HCT116 (cell line): ENCODE measurements at regions not wholly inside any gene's neighbourhood (a gene's known extent, or its start where the extent isn't known, plus 50 kb on each side); places are given as distances from the start of the nearest gene placed in this dataset.

Experiments
- ATAC-seq: fragments of 200-7000 bp; cut with Tn5 transposase; 2 replicates; pipeline ENCODE4 v1.9.1; 2020; ENCODE audit warnings: mild to moderate bottlenecking, moderate library complexity
- BruUV-seq: library from RNA; stranded (reverse); fragments of 400-500 nt; replicated peaks from 2 replicates; lab custom pipeline; 2021; lab: Mats Ljungman, UMichigan
- CTCF ChIA-PET: fragments of 300-600 bp; sonication (Branson Sonifier 250); formaldehyde crosslinking; loops from one replicate; lab custom pipeline; 2021; ENCODE audit warnings: antibody characterized with exemption; lab: Charles Lee
- POLR2A ChIA-PET: fragments of 300-600, 350-600 bp; sonication (Branson Sonifier 250); formaldehyde crosslinking; loops from one replicate; lab custom pipeline; 2021; ENCODE audit warnings: antibody characterized with exemption; lab: Charles Lee
- RAD21 ChIA-PET, 2 experiments: fragments of 300-600 bp; sonication (Branson Sonifier 250); formaldehyde crosslinking; loops; one replicate each; lab custom pipeline; 2023; ENCODE audit warnings: low total read pairs in 2 of 2; ENCODE audit not compliant: uncharacterized antibody in 2 of 2, unreplicated experiment in 2 of 2, low non-redundant PET in 1 of 2; lab: Charles Lee
- DNase-seq: peaks from one replicate; pipeline ENCODE4 v3.0.0-alpha.2; 2010; ENCODE audit warnings: low read depth, low spot score
- H2AFZ ChIP-seq: fragments of 200-600 bp; shearing (Covaris generic), sonication (generic); 2 replicates; pipeline ENCODE4 v1.6.1; 2017; ENCODE audit warnings: low read depth, mixed run types, mixed read lengths, antibody characterized with exemption, low read length; ENCODE audit not compliant: poor library complexity, severe bottlenecking
- H3K27ac ChIP-seq: 2 replicates; pipeline ENCODE4 v1.5.1; 2012; ENCODE audit warnings: low read depth, low read length
- H3K27me3 ChIP-seq: fragments of 200-600 bp; sonication (generic); 2 replicates; pipeline ENCODE4 v1.6.1; 2016; ENCODE audit warnings: mixed run types, low read length, mixed read lengths; ENCODE audit not compliant: insufficient read depth
- H3K36me3 ChIP-seq, 2 experiments: fragments of 200-500 bp in 1 of 2; fragments of 200-600 bp in 1 of 2; sonication (Bioruptor generic) in 1 of 2; sonication (generic) in 1 of 2; 2 replicates each; pipeline versions ENCODE4 v1.5.1 to v1.6.1; 2014 to 2016; ENCODE audit warnings: low read length in 2 of 2, inconsistent platforms in 1 of 2, mixed read lengths in 1 of 2, mixed run types in 1 of 2; ENCODE audit not compliant: insufficient read depth in 2 of 2, control insufficient read depth in 1 of 2
- H3K4me1 ChIP-seq, 2 experiments: fragments of 200-600 bp in 1 of 2; sonication (generic) in 1 of 2; 2 replicates each; pipeline versions ENCODE4 v1.5.1 to v1.6.1; 2012 to 2017; ENCODE audit warnings: low read length in 2 of 2, inconsistent platforms in 1 of 2, mild to moderate bottlenecking in 1 of 2, mixed read lengths in 1 of 2, mixed run types in 1 of 2, moderate library complexity in 1 of 2; ENCODE audit not compliant: insufficient read depth in 2 of 2, control insufficient read depth in 1 of 2
- H3K4me2 ChIP-seq: fragments of 200-600 bp; sonication (generic); 2 replicates; pipeline ENCODE4 v1.6.1; 2017; ENCODE audit warnings: mixed run types, low read length, mixed read lengths
- H3K4me3 ChIP-seq, 2 experiments: fragments of 200-600 bp in 1 of 2; sonication (generic) in 1 of 2; replicated peaks in 1 of 2; 2 replicates each; pipeline ENCODE4 v1.5.1; 2011 to 2016; ENCODE audit warnings: low read length in 2 of 2, control low read depth in 1 of 2, low read depth in 1 of 2, mild to moderate bottlenecking in 1 of 2, mixed read lengths in 1 of 2, mixed run types in 1 of 2
- H3K79me2 ChIP-seq: fragments of 200-600 bp; sonication (generic); 2 replicates; pipeline ENCODE4 v1.6.1; 2017; ENCODE audit warnings: mild to moderate bottlenecking, mixed run types, low read length, moderate library complexity, mixed read lengths; ENCODE audit not compliant: insufficient read depth
- H3K9ac ChIP-seq: fragments of 200-600 bp; sonication (generic); 2 replicates; pipeline ENCODE4 v1.6.1; 2016; ENCODE audit warnings: low read length, mixed read lengths
- H3K9me2 ChIP-seq: fragments of 200-600 bp; sonication (generic), shearing (Covaris generic); 2 replicates; pipeline ENCODE4 v1.6.1; 2017; ENCODE audit warnings: mixed run types, mild to moderate bottlenecking, moderate library complexity; ENCODE audit not compliant: insufficient read depth
- H3K9me3 ChIP-seq, 2 experiments: fragments of 200-500 bp in 1 of 2; fragments of 200-600 bp in 1 of 2; sonication (Bioruptor generic) in 1 of 2; sonication (generic) in 1 of 2; 2 replicates each; pipeline ENCODE4 v1.6.1; 2014 to 2017; ENCODE audit warnings: low read length in 2 of 2, mixed read lengths in 2 of 2, inconsistent platforms in 1 of 2, low read depth in 1 of 2, mild to moderate bottlenecking in 1 of 2, mixed run types in 1 of 2, moderate library complexity in 1 of 2; ENCODE audit not compliant: control insufficient read depth in 1 of 2, insufficient read depth in 1 of 2
- H4K20me1 ChIP-seq: fragments of 200-600 bp; sonication (generic), shearing (Covaris generic); 2 replicates; pipeline ENCODE4 v1.6.1; 2017; ENCODE audit warnings: mixed run types, mild to moderate bottlenecking, moderate library complexity; ENCODE audit not compliant: insufficient read depth
- ATF3 ChIP-seq: IDR thresholded peaks from 2 replicates; pipeline ENCODE4 v1.6.1; 2012
- EZH2phosphoT487 ChIP-seq: fragments of 200-600 bp; IDR thresholded peaks from 2 replicates; pipeline ENCODE4 v1.6.1; 2018; ENCODE audit warnings: antibody characterized with exemption, borderline replicate concordance
- POLR2A ChIP-seq: IDR thresholded peaks from 2 replicates; pipeline ENCODE4 v1.7.0; 2011; ENCODE audit warnings: borderline replicate concordance; ENCODE audit not compliant: insufficient read depth, insufficient read length; ENCODE audit errors: extremely low read depth
- SP1 ChIP-seq: IDR thresholded peaks from 2 replicates; pipeline ENCODE4 v1.6.1; 2012; ENCODE audit warnings: low read depth
- SRF ChIP-seq: IDR thresholded peaks from 2 replicates; pipeline ENCODE4 v1.6.1; 2012; ENCODE audit warnings: low read depth
- TCF7L2 ChIP-seq: IDR thresholded peaks from 2 replicates; pipeline ENCODE4 v1.7.0; 2011; ENCODE audit warnings: borderline replicate concordance, inconsistent platforms; ENCODE audit not compliant: insufficient read depth, insufficient read length; ENCODE audit errors: extremely low read depth
- YY1 ChIP-seq: IDR thresholded peaks from 2 replicates; pipeline ENCODE4 v1.6.1; 2011; ENCODE audit warnings: low read length, low read depth, moderate library complexity, mild to moderate bottlenecking; ENCODE audit not compliant: insufficient replicate concordance; ENCODE audit errors: extremely low read depth
- intact Hi-C: fragments of 100-400 bp; cut with micrococcal nuclease; formaldehyde crosslinking; loops from 2 replicates; pipeline ENCODE4 v1.10.0; 2022
- TF ChIP-seq, protein P1 (sequence below): IDR thresholded peaks from 2 replicates; pipeline ENCODE4 v1.6.1; 2012; ENCODE audit warnings: low read depth

- TF ChIP-seq, protein P1, sequence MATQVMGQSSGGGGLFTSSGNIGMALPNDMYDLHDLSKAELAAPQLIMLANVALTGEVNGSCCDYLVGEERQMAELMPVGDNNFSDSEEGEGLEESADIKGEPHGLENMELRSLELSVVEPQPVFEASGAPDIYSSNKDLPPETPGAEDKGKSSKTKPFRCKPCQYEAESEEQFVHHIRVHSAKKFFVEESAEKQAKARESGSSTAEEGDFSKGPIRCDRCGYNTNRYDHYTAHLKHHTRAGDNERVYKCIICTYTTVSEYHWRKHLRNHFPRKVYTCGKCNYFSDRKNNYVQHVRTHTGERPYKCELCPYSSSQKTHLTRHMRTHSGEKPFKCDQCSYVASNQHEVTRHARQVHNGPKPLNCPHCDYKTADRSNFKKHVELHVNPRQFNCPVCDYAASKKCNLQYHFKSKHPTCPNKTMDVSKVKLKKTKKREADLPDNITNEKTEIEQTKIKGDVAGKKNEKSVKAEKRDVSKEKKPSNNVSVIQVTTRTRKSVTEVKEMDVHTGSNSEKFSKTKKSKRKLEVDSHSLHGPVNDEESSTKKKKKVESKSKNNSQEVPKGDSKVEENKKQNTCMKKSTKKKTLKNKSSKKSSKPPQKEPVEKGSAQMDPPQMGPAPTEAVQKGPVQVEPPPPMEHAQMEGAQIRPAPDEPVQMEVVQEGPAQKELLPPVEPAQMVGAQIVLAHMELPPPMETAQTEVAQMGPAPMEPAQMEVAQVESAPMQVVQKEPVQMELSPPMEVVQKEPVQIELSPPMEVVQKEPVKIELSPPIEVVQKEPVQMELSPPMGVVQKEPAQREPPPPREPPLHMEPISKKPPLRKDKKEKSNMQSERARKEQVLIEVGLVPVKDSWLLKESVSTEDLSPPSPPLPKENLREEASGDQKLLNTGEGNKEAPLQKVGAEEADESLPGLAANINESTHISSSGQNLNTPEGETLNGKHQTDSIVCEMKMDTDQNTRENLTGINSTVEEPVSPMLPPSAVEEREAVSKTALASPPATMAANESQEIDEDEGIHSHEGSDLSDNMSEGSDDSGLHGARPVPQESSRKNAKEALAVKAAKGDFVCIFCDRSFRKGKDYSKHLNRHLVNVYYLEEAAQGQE: no peak
- TF ChIP-seq SP1 (no peak), EZH2phosphoT487 (no peak), YY1 (no peak), ATF3 (no peak), POLR2A (no peak)
- TF ChIP-seq, all 23 proteins: peak for 0
These were observed 137.9 kb downstream of the MINAR1 start (continued) for GRCh38 chr15:79570004-79570403.

- H3K36me3 ChIP-seq: no peaks in the 10 kb centered on the region
- H2AFZ ChIP-seq: no peak overlapping the region
- H3K27ac ChIP-seq: no peak overlapping the region
- ChIA-PET CTCF (interaction anchor here (0.6 to 1.8 kb wide), 4 partner anchors 13 to 233 kb away, joined by 3 to 9 read pairs (median 4); no protein-coding TSS in a partner anchor), RAD21 (no interaction called here), POLR2A (no interaction called here)
- no peaks in the 10 kb centered on the region for H3K4me1 ChIP-seq
- H3K9me3 ChIP-seq: peaks cover 0 to 6% of the 10 kb centered on the region in 2 experiments; a peak in 1 of 4 replicates
- no peak overlapping the region for H3K9ac ChIP-seq
- TF ChIP-seq SRF: no peak
- no peak for TF ChIP-seq TCF7L2
- DNase-seq: no peak
- ATAC-seq: no peak
- BruUV-seq: no TSS peak
- H3K9me2 ChIP-seq: no peaks in the 10 kb centered on the region
- no peak overlapping the region for H3K4me3 ChIP-seq
- no peaks in the 10 kb centered on the region for H3K79me2 ChIP-seq
- no peaks in the 10 kb centered on the region for H4K20me1 ChIP-seq
- intact Hi-C loops: loop anchor here (5.0 kb wide), 1 partner anchor 121 kb away; no protein-coding TSS in a partner anchor
- peaks cover 30% of the 10 kb centered on the region for H3K27me3 ChIP-seq
- H3K4me2 ChIP-seq: no peak overlapping the region
These were observed 140.7 kb downstream of the MINAR1 start for GRCh38 chr15:79572691-79573404.
